ENCODE measurements at regions not wholly inside any gene's neighbourhood (a gene's known extent, or its start where the extent isn't known, plus 50 kb on each side); places are given as distances from the start of the nearest gene placed in this dataset.

DNA sequence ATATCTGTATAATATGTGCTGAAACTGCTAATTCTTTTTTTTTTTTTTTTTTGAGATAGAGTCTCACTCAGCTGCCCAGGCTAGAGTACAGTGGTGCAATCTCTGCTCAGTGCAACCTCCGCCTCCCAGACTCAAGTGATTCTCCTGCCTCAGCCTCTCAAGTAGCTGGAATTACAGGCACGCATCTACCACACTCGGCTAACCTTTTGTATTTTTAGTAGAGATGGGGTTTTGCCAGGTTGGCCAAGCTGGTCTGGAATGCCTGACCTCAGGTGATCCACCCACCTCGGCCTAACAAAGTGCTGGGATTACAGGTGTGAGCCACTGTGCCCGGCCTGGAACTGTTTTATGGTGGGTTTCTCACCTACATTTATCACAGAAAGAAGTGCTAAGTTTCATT, 307.8 kb upstream of the STT3B start:
- no peak overlapping the region for H3K27ac ChIP-seq (ENCODE audit: insufficient read depth, low read depth, low read length)
- no peaks in the 10 kb centered on the region for H3K4me1 ChIP-seq (ENCODE audit: control insufficient read depth, extremely low read depth, insufficient read depth, low read length)
- no peak for DNase-seq (ENCODE audit: low read depth, low spot score)
- BruUV-seq (replicated peaks): no TSS peak
- H3K79me2 ChIP-seq (ENCODE audit: control insufficient read depth, insufficient read depth, low read length): no peaks in the 10 kb centered on the region
- intact Hi-C loops (cut with micrococcal nuclease): no loop called here
- no peaks in the 10 kb centered on the region for H4K20me1 ChIP-seq (replicated peaks; ENCODE audit: control insufficient read depth, extremely low read depth, insufficient read depth, low read length)
- no peak for FAIRE-seq
- no peaks in the 10 kb centered on the region for H3K36me3 ChIP-seq (ENCODE audit: control insufficient read depth in 2 of 2, extremely low read depth in 1 of 2, insufficient read depth in 2 of 2, low read length in 2 of 2)
- H3K4me3 ChIP-seq (replicated peaks in 1 of 3; ENCODE audit: insufficient read depth in 1 of 3, low read depth in 1 of 3, low read length in 3 of 3): no peak overlapping the region
- TF ChIP-seq, protein P1, sequence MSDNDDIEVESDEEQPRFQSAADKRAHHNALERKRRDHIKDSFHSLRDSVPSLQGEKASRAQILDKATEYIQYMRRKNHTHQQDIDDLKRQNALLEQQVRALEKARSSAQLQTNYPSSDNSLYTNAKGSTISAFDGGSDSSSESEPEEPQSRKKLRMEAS (IDR thresholded peaks at IDR 0.05; ENCODE audit: insufficient read depth, insufficient read length): no peak
- TF ChIP-seq GATA2 (IDR thresholded peaks at IDR 0.05; ENCODE audit: insufficient read depth, insufficient read length, low read depth, low read length): no peak
- no peak for TF ChIP-seq JUN (IDR thresholded peaks at IDR 0.05; ENCODE audit: borderline replicate concordance, insufficient read depth, insufficient read length, low read depth)
- no peak for TF ChIP-seq POLR2AphosphoS5 (IDR thresholded peaks at IDR 0.05; ENCODE audit: insufficient read depth, low read depth, low read length)
- TF ChIP-seq MYC (IDR thresholded peaks at IDR 0.05; ENCODE audit: low read depth, low read length): no peak
- no peak for TF ChIP-seq EZH2 (IDR thresholded peaks at IDR 0.05; ENCODE audit: borderline replicate concordance, low read depth, low read length, severe bottlenecking)
- TF ChIP-seq FOS (IDR thresholded peaks at IDR 0.05; ENCODE audit: borderline replicate concordance, insufficient read depth, low read length): no peak
- TF ChIP-seq, protein P2, sequence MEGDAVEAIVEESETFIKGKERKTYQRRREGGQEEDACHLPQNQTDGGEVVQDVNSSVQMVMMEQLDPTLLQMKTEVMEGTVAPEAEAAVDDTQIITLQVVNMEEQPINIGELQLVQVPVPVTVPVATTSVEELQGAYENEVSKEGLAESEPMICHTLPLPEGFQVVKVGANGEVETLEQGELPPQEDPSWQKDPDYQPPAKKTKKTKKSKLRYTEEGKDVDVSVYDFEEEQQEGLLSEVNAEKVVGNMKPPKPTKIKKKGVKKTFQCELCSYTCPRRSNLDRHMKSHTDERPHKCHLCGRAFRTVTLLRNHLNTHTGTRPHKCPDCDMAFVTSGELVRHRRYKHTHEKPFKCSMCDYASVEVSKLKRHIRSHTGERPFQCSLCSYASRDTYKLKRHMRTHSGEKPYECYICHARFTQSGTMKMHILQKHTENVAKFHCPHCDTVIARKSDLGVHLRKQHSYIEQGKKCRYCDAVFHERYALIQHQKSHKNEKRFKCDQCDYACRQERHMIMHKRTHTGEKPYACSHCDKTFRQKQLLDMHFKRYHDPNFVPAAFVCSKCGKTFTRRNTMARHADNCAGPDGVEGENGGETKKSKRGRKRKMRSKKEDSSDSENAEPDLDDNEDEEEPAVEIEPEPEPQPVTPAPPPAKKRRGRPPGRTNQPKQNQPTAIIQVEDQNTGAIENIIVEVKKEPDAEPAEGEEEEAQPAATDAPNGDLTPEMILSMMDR (IDR thresholded peaks at IDR 0.05; ENCODE audit: extremely low read depth in 1 of 2, insufficient read depth in 1 of 2, low read depth in 1 of 2, low read length in 2 of 2): no peak
- no peak for TF ChIP-seq POLR2A (IDR thresholded peaks at IDR 0.05; ENCODE audit: low read depth, low read length)
- ChIA-PET CTCF (interaction anchor here (0.6 kb wide), 1 partner anchor 115 kb away, joined by 3 read pairs; no protein-coding TSS in a partner anchor), POLR2A (no interaction called here)
- H3K4me2 ChIP-seq (ENCODE audit: insufficient read depth, low read length): no peak overlapping the region
- H3K9me3 ChIP-seq (replicated peaks; ENCODE audit: control insufficient read depth, insufficient read depth, low read length): no peaks in the 10 kb centered on the region
- H3K9me1 ChIP-seq (replicated peaks; ENCODE audit: control insufficient read depth, extremely low read depth, insufficient read depth, low read length): no peaks in the 10 kb centered on the region
- H2AFZ ChIP-seq (ENCODE audit: low read depth, low read length): no peak overlapping the region
- dilution Hi-C loops (cut with MboI; ENCODE audit: extremely low pct_ligation_motif_present, low sequenced_read_pairs): no loop called here
- H3K27me3 ChIP-seq (ENCODE audit: control insufficient read depth in 2 of 2, insufficient read depth in 2 of 2, low read length in 2 of 2): no peaks in the 10 kb centered on the region
- no peak overlapping the region for H3K9ac ChIP-seq (replicated peaks; ENCODE audit: extremely low read depth, insufficient read depth, low read length)

Measured in endothelial cell of umbilical vein (primary cell).